Fibroblast of lung (primary cell): ENCODE measurements at regions not wholly inside any gene's neighbourhood (a gene's known extent, or its start where the extent isn't known, plus 50 kb on each side); places are given as distances from the start of the nearest gene placed in this dataset.

Source experiments
- DNase-seq, 2 donors: peaks; one replicate each; pipeline versions ENCODE4 v3.0.0 to v3.0.0-alpha.2; 2010; ENCODE audit warnings: low read depth in 2 of 2
- H2AFZ ChIP-seq: 2 replicates; pipeline ENCODE4 v1.5.1; 2012; ENCODE audit warnings: low read length, control low read depth, inconsistent platforms
- H3K27ac ChIP-seq: 2 replicates; pipeline ENCODE4 v1.5.1; 2011; ENCODE audit warnings: low read length, control low read depth; ENCODE audit not compliant: insufficient read depth
- H3K27me3 ChIP-seq: 2 replicates; pipeline ENCODE4 v1.5.1; 2011; ENCODE audit warnings: mild to moderate bottlenecking, low read length; ENCODE audit not compliant: control insufficient read depth, insufficient read depth
- H3K36me3 ChIP-seq: 2 replicates; pipeline ENCODE4 v1.5.1; 2011; ENCODE audit warnings: low read length; ENCODE audit not compliant: control insufficient read depth, insufficient read depth
- H3K4me1 ChIP-seq: 2 replicates; pipeline ENCODE4 v1.5.1; 2011; ENCODE audit warnings: low read length; ENCODE audit not compliant: control insufficient read depth, insufficient read depth; ENCODE audit errors: extremely low read depth
- H3K4me2 ChIP-seq: 2 replicates; pipeline ENCODE4 v1.5.1; 2011; ENCODE audit warnings: low read length, control low read depth; ENCODE audit not compliant: insufficient read depth; ENCODE audit errors: extremely low read depth
- H3K4me3 ChIP-seq, 4 experiments: fragments of 200-600 bp in 1 of 4; sonication (generic) in 1 of 4; replicated peaks in 1 of 4; 2 replicates each; pipeline ENCODE4 v1.5.1; 2011 to 2016; ENCODE audit warnings: low read length in 4 of 4, low read depth in 3 of 4, mild to moderate bottlenecking in 3 of 4, control low read depth in 2 of 4, inconsistent platforms in 1 of 4, mixed read lengths in 1 of 4; ENCODE audit not compliant: insufficient read depth in 1 of 4; ENCODE audit errors: control extremely low read depth in 1 of 4
- H3K79me2 ChIP-seq: 2 replicates; pipeline ENCODE4 v1.5.1; 2012; ENCODE audit warnings: mild to moderate bottlenecking, low read length, inconsistent platforms; ENCODE audit not compliant: control insufficient read depth, insufficient read depth
- H3K9ac ChIP-seq: 2 replicates; pipeline ENCODE4 v1.5.1; 2011; ENCODE audit warnings: mild to moderate bottlenecking, low read length, control low read depth; ENCODE audit not compliant: insufficient read depth
- H3K9me3 ChIP-seq: 2 replicates; pipeline ENCODE4 v1.5.1; 2012; ENCODE audit warnings: low read depth, low read length; ENCODE audit not compliant: control insufficient read depth, insufficient read depth
- H4K20me1 ChIP-seq: 2 replicates; pipeline ENCODE4 v1.5.1; 2011; ENCODE audit warnings: low read length; ENCODE audit not compliant: control insufficient read depth, insufficient read depth; ENCODE audit errors: extremely low read depth
- EZH2 ChIP-seq: IDR thresholded peaks from 2 replicates; pipeline ENCODE4 v1.5.1; 2012; ENCODE audit warnings: low read length, control low read depth, mild to moderate bottlenecking; ENCODE audit errors: missing control alignments
- TF ChIP-seq, protein P1 (sequence below), 2 donors: IDR thresholded peaks in 1 of 2; conservative IDR thresholded peaks in 1 of 2; 1 replicate in 1 of 2; 2 replicates in 1 of 2; pipeline ENCODE4 v1.5.1; 2011 to 2012; ENCODE audit warnings: low read length in 2 of 2, control low read depth in 1 of 2, inconsistent platforms in 1 of 2, low read depth in 1 of 2, mild to moderate bottlenecking in 1 of 2

- Histone ChIP-seq H3K36me3 (no peaks in the 10 kb centered on the region), H2AFZ (no peak overlapping the region), H3K27ac (no peak overlapping the region), H4K20me1 (no peaks in the 10 kb centered on the region), H3K79me2 (no peaks in the 10 kb centered on the region), H3K4me3 (no peak overlapping the region), H3K4me1 (no peaks in the 10 kb centered on the region), H3K9ac (no peak overlapping the region), H3K4me2 (no peak overlapping the region), H3K27me3 (no peaks in the 10 kb centered on the region), H3K9me3 (no peaks in the 10 kb centered on the region)
- DNase-seq = no peak
- TF ChIP-seq, protein P1, sequence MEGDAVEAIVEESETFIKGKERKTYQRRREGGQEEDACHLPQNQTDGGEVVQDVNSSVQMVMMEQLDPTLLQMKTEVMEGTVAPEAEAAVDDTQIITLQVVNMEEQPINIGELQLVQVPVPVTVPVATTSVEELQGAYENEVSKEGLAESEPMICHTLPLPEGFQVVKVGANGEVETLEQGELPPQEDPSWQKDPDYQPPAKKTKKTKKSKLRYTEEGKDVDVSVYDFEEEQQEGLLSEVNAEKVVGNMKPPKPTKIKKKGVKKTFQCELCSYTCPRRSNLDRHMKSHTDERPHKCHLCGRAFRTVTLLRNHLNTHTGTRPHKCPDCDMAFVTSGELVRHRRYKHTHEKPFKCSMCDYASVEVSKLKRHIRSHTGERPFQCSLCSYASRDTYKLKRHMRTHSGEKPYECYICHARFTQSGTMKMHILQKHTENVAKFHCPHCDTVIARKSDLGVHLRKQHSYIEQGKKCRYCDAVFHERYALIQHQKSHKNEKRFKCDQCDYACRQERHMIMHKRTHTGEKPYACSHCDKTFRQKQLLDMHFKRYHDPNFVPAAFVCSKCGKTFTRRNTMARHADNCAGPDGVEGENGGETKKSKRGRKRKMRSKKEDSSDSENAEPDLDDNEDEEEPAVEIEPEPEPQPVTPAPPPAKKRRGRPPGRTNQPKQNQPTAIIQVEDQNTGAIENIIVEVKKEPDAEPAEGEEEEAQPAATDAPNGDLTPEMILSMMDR (conservative IDR thresholded peaks at IDR 0.05 in 1 of 2, IDR thresholded peaks at IDR 0.05 in 1 of 2; ENCODE audit: low read depth in 1 of 2, low read length in 2 of 2) = no peak
- TF ChIP-seq EZH2 = no peak
Observed at GRCh38 chr9:84107995-84108394, 127.4 kb downstream of the RMI1 start.

DNA sequence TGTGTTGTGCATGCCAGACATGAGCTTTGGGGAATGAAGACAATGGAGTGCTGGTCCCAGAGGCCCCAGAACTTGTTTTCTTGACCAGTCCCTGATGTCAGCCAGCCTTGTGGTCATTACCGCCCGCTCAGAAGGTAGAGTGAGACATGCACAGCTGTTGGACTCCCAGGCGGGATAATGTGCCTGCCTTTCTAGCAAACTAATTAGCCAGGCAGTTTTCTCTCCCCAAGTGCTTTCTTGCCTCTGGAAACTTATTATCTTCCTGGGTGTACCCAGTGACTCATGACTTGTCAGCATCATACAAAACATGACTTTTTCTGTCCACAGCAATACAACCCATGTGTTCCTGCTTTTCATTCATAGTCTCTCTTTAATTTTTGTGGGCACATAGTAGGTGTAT, 131.1 kb downstream of the RMI1 start:
- H3K27ac ChIP-seq = no peak overlapping the region

GRCh38 chr9:84121991-84122523, 141.5 kb downstream of the RMI1 start:
- no peaks in the 10 kb centered on the region for H3K4me1 ChIP-seq
- H3K9me3 ChIP-seq = no peaks in the 10 kb centered on the region
- no peaks in the 10 kb centered on the region for H3K79me2 ChIP-seq
- no peak overlapping the region for H3K4me3 ChIP-seq
- H3K27me3 ChIP-seq = no peaks in the 10 kb centered on the region
- no peaks in the 10 kb centered on the region for H3K36me3 ChIP-seq
- TF ChIP-seq, protein P1 (conservative IDR thresholded peaks at IDR 0.05 in 1 of 2, IDR thresholded peaks at IDR 0.05 in 1 of 2; ENCODE audit: low read depth in 1 of 2, low read length in 2 of 2) = no peak
- TF ChIP-seq EZH2 = no peak
- no peak overlapping the region for H3K9ac ChIP-seq
- DNase-seq = peak; percentile 79 to 89
- no peak overlapping the region for H2AFZ ChIP-seq
- no peak overlapping the region for H3K4me2 ChIP-seq
- H3K27ac ChIP-seq = no peak overlapping the region
- no peaks in the 10 kb centered on the region for H4K20me1 ChIP-seq

More for the DNA sequence above, 131.1 kb downstream of the RMI1 start:
- Histone ChIP-seq H2AFZ (no peak overlapping the region), H3K27me3 (no peaks in the 10 kb centered on the region), H4K20me1 (no peaks in the 10 kb centered on the region), H3K36me3 (no peaks in the 10 kb centered on the region), H3K9me3 (no peaks in the 10 kb centered on the region), H3K4me1 (no peaks in the 10 kb centered on the region), H3K4me3 (no peak overlapping the region), H3K9ac (no peak overlapping the region), H3K4me2 (no peak overlapping the region), H3K79me2 (no peaks in the 10 kb centered on the region)
- no peak for TF ChIP-seq EZH2
- DNase-seq = peak in 1 of 2 donors; percentile 13
